ENCODE measurements at regions not wholly inside any gene's neighbourhood (a gene's known extent, or its start where the extent isn't known, plus 50 kb on each side); places are given as distances from the start of the nearest gene placed in this dataset.

GRCh38 chr10:108901781-108902618, 1021.3 kb downstream of the XPNPEP1 start:
- TF ChIP-seq CTCF (conservative IDR thresholded peaks at IDR 0.05; ENCODE audit: low read depth, low read length) (no peak), SMC3 (IDR thresholded peaks at IDR 0.05; ENCODE audit: low read depth, low read length) (no peak), CEBPB (IDR thresholded peaks at IDR 0.05; ENCODE audit: low read depth, low read length) (no peak), POLR2A (IDR thresholded peaks at IDR 0.05; ENCODE audit: low read depth, low read length) (no peak), RFX5 (IDR thresholded peaks at IDR 0.05; ENCODE audit: low read depth, low read length) (no peak), MAFK (IDR thresholded peaks at IDR 0.05; ENCODE audit: low read depth, low read length) (no peak), NFE2L2 (IDR thresholded peaks at IDR 0.05; ENCODE audit: low read depth, low read length) (no peak), FOS (IDR thresholded peaks at IDR 0.05; ENCODE audit: low read depth, low read length) (no peak), BHLHE40 (IDR thresholded peaks at IDR 0.05; ENCODE audit: low read depth, low read length) (no peak), RAD21 (IDR thresholded peaks at IDR 0.05; ENCODE audit: low read length) (no peak), RCOR1 (IDR thresholded peaks at IDR 0.05; ENCODE audit: insufficient replicate concordance, low read length) (no peak)

Data from IMR-90 (cell line).